Testis (tissue), 2 donors: ENCODE measurements at regions not wholly inside any gene's neighbourhood (a gene's known extent, or its start where the extent isn't known, plus 50 kb on each side); places are given as distances from the start of the nearest gene placed in this dataset.

Experiments used
- DNase-seq: peaks from one replicate; pipeline ENCODE4 v3.0.0-alpha.2; 2019
- H3K27ac ChIP-seq, 2 donors: fragments of 200-600 bp; sonication (generic); one replicate each; pipeline ENCODE4 v1.5.1; 2019
- H3K27me3 ChIP-seq: fragments of 200-600 bp; sonication (generic); one replicate; pipeline ENCODE4 v1.5.1; 2019
- H3K36me3 ChIP-seq: fragments of 200-600 bp; sonication (generic); one replicate; pipeline ENCODE4 v1.5.1; 2017; ENCODE audit warnings: low read depth; ENCODE audit errors: missing control alignments
- H3K4me1 ChIP-seq: fragments of 200-600 bp; sonication (generic); one replicate; pipeline ENCODE4 v1.5.1; 2019
- H3K4me3 ChIP-seq, 2 donors: fragments of 200-600 bp; sonication (generic); one replicate each; pipeline ENCODE4 v1.5.1; 2017 to 2019
- H3K9me3 ChIP-seq: fragments of 200-600 bp; sonication (generic); one replicate; pipeline ENCODE4 v1.5.1; 2017
- CTCF ChIP-seq, 3 experiments: fragments of 450-650 bp in 2 of 3; fragments of 200-600 bp in 1 of 3; sonication (generic) in 1 of 3; IDR thresholded peaks; one replicate each; pipeline ENCODE4 v1.5.1; 2016 to 2019; ENCODE audit warnings: antibody characterized with exemption in 3 of 3, mild to moderate bottlenecking in 2 of 3, moderate library complexity in 1 of 3
- POLR2A ChIP-seq: fragments of 450-650 bp; IDR thresholded peaks from one replicate; pipeline ENCODE4 v1.6.1; 2017; ENCODE audit warnings: antibody characterized with exemption, mild to moderate bottlenecking, moderate library complexity
- WGBS, 2 donors: methylation state at CpG; one replicate each; pipeline ENCODE4 v1.1.5; 2018; 5-methylcytosine and 5-hydroxymethylcytosine counted together
- intact Hi-C: fragments of 100-400 bp; cut with DNase I; formaldehyde crosslinking; loops from one replicate; pipeline ENCODE4 v1.15.1; 2023; ENCODE audit warnings: low total_unique reads

DNA sequence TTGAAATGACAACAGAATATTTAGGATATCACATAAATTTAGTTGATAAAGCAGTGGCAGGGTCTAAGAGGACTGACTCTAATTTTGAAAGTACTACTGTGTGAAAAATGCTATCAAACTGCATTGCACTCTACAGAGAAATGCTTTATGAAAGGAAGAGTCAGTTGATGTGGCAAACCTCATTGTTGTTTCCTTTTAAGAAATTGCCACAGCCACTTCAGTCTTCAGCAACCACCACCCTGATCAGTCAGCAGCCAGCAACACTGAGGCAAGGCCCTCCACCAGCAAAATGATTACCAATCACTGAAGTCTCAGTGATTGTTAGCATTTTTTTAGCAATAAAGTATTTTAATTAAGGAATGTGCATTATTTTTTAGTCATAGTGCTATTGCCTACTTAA, 488.7 kb upstream of the SLC39A10 start:
- DNase-seq: no peak
- TF ChIP-seq POLR2A (no peak), CTCF (IDR thresholded peaks at IDR 0.05) (no peak)
- Histone ChIP-seq H3K4me1 (no peaks in the 10 kb centered on the region), H3K27me3 (no peaks in the 10 kb centered on the region), H3K36me3 (no peaks in the 10 kb centered on the region), H3K9me3 (no peaks in the 10 kb centered on the region), H3K4me3 (no peak overlapping the region), H3K27ac (no peak overlapping the region)
- intact Hi-C loops: no loop called here

DNA sequence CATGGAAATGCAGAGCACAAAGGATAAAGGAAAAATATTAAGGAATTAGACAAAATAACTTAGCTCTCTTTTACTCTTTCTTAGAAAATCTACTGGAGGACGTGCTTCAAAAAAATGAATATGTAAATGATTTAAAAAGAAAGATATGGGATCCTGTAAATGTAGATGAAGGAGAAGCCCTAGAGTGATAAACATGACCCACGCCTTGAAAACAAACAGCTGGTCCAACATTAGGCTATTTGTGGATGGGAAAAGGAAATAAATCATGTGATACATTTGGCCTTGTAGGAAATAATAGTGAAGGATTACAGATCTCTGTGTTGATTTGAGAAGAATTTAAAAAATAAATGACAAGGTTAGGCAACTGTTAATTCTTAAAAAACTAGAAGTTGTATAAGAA, 492.1 kb upstream of the SLC39A10 start:
- 79 to 82% methylated on average over 2 of the region's 2 CpGs for WGBS, 2 donors
- Histone ChIP-seq H3K4me1 (no peaks in the 10 kb centered on the region), H3K4me3 (no peak overlapping the region), H3K9me3 (no peaks in the 10 kb centered on the region), H3K27me3 (no peaks in the 10 kb centered on the region), H3K36me3 (no peaks in the 10 kb centered on the region), H3K27ac (no peak overlapping the region)
- intact Hi-C loops: no loop called here
- TF ChIP-seq POLR2A (no peak), CTCF (IDR thresholded peaks at IDR 0.05) (no peak)
- no peak for DNase-seq

GRCh38 chr2:195162918-195163317, 494.1 kb upstream of the SLC39A10 start:
- Histone ChIP-seq H3K9me3 (no peaks in the 10 kb centered on the region), H3K4me1 (no peaks in the 10 kb centered on the region), H3K27ac (no peak overlapping the region), H3K36me3 (no peaks in the 10 kb centered on the region), H3K4me3 (no peak overlapping the region), H3K27me3 (no peaks in the 10 kb centered on the region)
- intact Hi-C loops: no loop called here
- WGBS, 2 donors: 40 to 45% methylated on average over 3 of the region's 3 CpGs
- TF ChIP-seq CTCF (IDR thresholded peaks at IDR 0.05) (no peak), POLR2A (no peak)
- DNase-seq: no peak

DNA sequence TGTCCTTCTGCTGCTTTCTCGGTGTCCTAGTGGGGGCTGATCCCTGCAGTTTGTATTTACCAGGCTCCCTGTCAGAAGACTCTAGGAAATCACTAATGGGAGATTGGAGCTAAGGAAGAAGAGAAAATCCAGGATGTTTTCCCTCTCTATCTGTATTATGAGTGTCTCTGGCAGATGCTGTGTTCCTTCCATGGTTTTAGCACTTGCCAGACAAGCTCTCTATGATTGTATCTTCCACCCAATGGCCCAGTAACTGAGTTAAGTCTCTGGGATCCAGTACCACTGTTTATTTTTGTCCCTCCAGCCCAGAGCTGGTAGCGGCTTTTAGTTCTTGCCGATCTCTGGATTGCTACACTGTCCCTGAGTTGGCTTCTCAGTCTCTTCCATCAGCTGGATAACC, 494.8 kb upstream of the SLC39A10 start:
- intact Hi-C loops: no loop called here
- Histone ChIP-seq H3K4me3 (no peak overlapping the region), H3K9me3 (no peaks in the 10 kb centered on the region), H3K36me3 (no peaks in the 10 kb centered on the region), H3K4me1 (no peaks in the 10 kb centered on the region), H3K27me3 (no peaks in the 10 kb centered on the region), H3K27ac (no peak overlapping the region)
- WGBS, 2 donors: 91 to 92% methylated on average over 3 of the region's 3 CpGs
- DNase-seq: no peak
- TF ChIP-seq CTCF (IDR thresholded peaks at IDR 0.05) (no peak), POLR2A (no peak)

DNA sequence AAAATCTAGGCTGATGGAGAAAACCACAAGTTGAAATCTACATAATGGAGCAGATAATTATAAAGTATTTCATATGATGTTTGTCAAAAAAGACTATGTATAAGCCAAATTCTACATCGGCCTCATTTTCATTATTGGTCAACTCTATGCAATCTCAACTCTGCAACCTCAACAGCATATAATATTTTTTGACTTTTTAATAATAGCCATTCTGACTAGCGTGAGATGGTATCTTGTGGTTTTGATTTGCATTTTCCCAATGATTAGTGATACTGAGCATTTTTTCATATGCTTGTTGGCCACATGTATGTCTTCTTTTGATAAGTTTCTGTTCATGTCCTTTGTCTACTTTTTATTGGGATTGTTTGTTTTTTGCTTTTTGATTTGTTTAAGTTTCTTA, 496.1 kb upstream of the SLC39A10 start:
- no peaks in the 10 kb centered on the region for H3K27me3 ChIP-seq

More for the DNA sequence above, 496.1 kb upstream of the SLC39A10 start:
- intact Hi-C loops: no loop called here
- Histone ChIP-seq H3K9me3 (no peaks in the 10 kb centered on the region), H3K4me1 (no peaks in the 10 kb centered on the region), H3K4me3 (no peak overlapping the region), H3K36me3 (no peaks in the 10 kb centered on the region), H3K27ac (no peak overlapping the region)
- DNase-seq: no peak
- TF ChIP-seq POLR2A (no peak), CTCF (IDR thresholded peaks at IDR 0.05) (no peak)
- WGBS, 2 donors: 88 to 95% methylated on average over 2 of the region's 2 CpGs
